ENCODE measurements at regions not wholly inside any gene's neighbourhood (a gene's known extent, or its start where the extent isn't known, plus 50 kb on each side); places are given as distances from the start of the nearest gene placed in this dataset.

DNA sequence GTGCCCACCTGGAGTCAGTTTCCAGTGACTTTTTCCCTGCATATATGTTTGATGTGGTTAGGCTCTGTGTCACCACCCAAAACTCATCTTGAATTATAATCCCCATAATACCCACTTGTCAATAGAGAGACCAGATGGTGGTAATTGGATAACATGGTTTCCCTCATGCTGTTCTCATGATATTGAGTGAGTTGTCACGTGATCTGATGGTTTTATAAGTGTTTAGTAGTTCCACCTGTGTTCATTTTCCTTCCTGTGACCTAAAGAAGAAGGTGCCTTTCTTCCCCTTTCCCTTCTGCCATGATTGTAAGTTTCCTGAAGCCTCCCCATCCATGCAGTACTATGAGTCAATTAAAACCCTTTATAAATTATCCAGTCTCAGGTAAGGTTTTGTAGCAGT lies 740.9 kb downstream of the ARAP2 start:
- no peak overlapping the region for H3K27ac ChIP-seq (ENCODE audit: low read length)
- ChIA-PET CTCF (no interaction called here), POLR2A (no interaction called here)
- ATAC-seq (no peak), DNase-seq (ENCODE audit: low read depth, low spot score) (no peak)
- in situ Hi-C loops (cut with HindIII; ENCODE audit: low pct_unique_long_range_greater_than_20kb, low sequenced_read_pairs) (no loop called here), intact Hi-C loops (cut with micrococcal nuclease; ENCODE audit: unreplicated experiment) (no loop called here)
- H3K4me1 ChIP-seq (ENCODE audit: control insufficient read depth, insufficient read depth, low read length) = no peaks in the 10 kb centered on the region
- no peaks in the 10 kb centered on the region for H3K27me3 ChIP-seq (ENCODE audit: control insufficient read depth, insufficient read depth, low read length)
- H3K36me3 ChIP-seq (ENCODE audit: control insufficient read depth, insufficient read depth, low read length) = no peaks in the 10 kb centered on the region
- no peak overlapping the region for H3K4me3 ChIP-seq (ENCODE audit: low read depth in 2 of 2, low read length in 2 of 2)
- BruUV-seq (replicated peaks) = no TSS peak
- no peaks in the 10 kb centered on the region for H3K9me3 ChIP-seq (ENCODE audit: control insufficient read depth, insufficient read depth, low read depth, low read length)
- TF ChIP-seq TCF7L2 (IDR thresholded peaks at IDR 0.05; ENCODE audit: low read depth, low read length) (no peak), POLR2AphosphoS5 (IDR thresholded peaks at IDR 0.05; ENCODE audit: low read depth, low read length) (no peak), SIN3A (IDR thresholded peaks at IDR 0.05; ENCODE audit: borderline replicate concordance, insufficient read depth, low read depth, low read length) (no peak)
- TF ChIP-seq, protein P1, sequence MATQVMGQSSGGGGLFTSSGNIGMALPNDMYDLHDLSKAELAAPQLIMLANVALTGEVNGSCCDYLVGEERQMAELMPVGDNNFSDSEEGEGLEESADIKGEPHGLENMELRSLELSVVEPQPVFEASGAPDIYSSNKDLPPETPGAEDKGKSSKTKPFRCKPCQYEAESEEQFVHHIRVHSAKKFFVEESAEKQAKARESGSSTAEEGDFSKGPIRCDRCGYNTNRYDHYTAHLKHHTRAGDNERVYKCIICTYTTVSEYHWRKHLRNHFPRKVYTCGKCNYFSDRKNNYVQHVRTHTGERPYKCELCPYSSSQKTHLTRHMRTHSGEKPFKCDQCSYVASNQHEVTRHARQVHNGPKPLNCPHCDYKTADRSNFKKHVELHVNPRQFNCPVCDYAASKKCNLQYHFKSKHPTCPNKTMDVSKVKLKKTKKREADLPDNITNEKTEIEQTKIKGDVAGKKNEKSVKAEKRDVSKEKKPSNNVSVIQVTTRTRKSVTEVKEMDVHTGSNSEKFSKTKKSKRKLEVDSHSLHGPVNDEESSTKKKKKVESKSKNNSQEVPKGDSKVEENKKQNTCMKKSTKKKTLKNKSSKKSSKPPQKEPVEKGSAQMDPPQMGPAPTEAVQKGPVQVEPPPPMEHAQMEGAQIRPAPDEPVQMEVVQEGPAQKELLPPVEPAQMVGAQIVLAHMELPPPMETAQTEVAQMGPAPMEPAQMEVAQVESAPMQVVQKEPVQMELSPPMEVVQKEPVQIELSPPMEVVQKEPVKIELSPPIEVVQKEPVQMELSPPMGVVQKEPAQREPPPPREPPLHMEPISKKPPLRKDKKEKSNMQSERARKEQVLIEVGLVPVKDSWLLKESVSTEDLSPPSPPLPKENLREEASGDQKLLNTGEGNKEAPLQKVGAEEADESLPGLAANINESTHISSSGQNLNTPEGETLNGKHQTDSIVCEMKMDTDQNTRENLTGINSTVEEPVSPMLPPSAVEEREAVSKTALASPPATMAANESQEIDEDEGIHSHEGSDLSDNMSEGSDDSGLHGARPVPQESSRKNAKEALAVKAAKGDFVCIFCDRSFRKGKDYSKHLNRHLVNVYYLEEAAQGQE (IDR thresholded peaks at IDR 0.05; ENCODE audit: insufficient read depth in 1 of 2, low read depth in 2 of 2, low read length in 1 of 2) = no peak
- TF ChIP-seq, protein P2, sequence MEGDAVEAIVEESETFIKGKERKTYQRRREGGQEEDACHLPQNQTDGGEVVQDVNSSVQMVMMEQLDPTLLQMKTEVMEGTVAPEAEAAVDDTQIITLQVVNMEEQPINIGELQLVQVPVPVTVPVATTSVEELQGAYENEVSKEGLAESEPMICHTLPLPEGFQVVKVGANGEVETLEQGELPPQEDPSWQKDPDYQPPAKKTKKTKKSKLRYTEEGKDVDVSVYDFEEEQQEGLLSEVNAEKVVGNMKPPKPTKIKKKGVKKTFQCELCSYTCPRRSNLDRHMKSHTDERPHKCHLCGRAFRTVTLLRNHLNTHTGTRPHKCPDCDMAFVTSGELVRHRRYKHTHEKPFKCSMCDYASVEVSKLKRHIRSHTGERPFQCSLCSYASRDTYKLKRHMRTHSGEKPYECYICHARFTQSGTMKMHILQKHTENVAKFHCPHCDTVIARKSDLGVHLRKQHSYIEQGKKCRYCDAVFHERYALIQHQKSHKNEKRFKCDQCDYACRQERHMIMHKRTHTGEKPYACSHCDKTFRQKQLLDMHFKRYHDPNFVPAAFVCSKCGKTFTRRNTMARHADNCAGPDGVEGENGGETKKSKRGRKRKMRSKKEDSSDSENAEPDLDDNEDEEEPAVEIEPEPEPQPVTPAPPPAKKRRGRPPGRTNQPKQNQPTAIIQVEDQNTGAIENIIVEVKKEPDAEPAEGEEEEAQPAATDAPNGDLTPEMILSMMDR (IDR thresholded peaks at IDR 0.05) = no peak

DNA sequence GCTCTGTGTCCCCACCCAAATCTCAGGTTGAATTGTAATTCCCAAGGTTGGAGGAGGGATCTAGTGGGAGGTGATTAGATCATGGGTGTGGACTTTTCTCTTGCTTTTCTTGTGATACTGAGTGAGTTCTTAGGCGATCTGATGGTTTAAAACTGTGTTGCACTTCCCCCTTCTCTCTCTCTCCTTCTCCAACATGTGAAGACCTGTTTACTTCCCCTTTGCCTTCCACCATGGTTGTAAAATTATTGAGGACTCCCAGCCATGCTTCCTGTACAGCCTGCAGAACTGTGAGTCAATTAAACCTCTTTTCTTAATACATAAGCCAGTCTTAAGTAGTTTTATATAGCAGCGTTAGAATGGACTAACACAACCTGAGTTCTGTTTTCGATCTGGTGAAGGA lies 738.2 kb downstream of the ARAP2 start:
- POLR2A ChIA-PET = no interaction called here
- no peak overlapping the region for H3K4me3 ChIP-seq (ENCODE audit: low read depth in 2 of 2, low read length in 2 of 2)
- H3K4me1 ChIP-seq (ENCODE audit: control insufficient read depth, insufficient read depth, low read length) = no peaks in the 10 kb centered on the region
- CTCF ChIA-PET = no interaction called here
- BruUV-seq (replicated peaks) = no TSS peak
- ATAC-seq (no peak), DNase-seq (ENCODE audit: low read depth, low spot score) (no peak)
- H3K27ac ChIP-seq (ENCODE audit: low read length) = no peak overlapping the region
- TF ChIP-seq, protein P2 (IDR thresholded peaks at IDR 0.05) = no peak
- TF ChIP-seq SIN3A (IDR thresholded peaks at IDR 0.05; ENCODE audit: borderline replicate concordance, insufficient read depth, low read depth, low read length) (no peak), TCF7L2 (IDR thresholded peaks at IDR 0.05; ENCODE audit: low read depth, low read length) (no peak)
- no peaks in the 10 kb centered on the region for H3K36me3 ChIP-seq (ENCODE audit: control insufficient read depth, insufficient read depth, low read length)
- in situ Hi-C loops (cut with HindIII; ENCODE audit: low pct_unique_long_range_greater_than_20kb, low sequenced_read_pairs) = no loop called here
- no peaks in the 10 kb centered on the region for H3K9me3 ChIP-seq (ENCODE audit: control insufficient read depth, insufficient read depth, low read depth, low read length)
- H3K27me3 ChIP-seq (ENCODE audit: control insufficient read depth, insufficient read depth, low read length) = no peaks in the 10 kb centered on the region
- intact Hi-C loops (cut with micrococcal nuclease; ENCODE audit: unreplicated experiment) = no loop called here

DNA sequence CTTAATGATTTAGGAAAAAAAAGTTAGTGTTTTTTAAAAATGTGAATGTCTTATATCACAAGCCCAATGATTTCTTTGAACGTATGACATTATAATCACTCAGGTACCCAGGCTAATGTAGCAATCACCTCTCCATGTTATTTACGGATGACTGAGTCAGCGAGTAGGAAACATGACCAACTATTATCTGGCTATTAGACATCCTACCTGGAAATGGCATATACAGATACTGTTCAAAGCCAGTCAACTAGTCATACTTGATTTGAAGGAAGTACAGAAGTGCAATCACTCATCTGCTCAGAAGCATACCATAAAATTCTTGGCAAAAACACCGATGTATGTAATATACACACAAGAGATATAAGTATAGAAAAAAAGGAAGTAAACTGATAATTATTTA lies 732.5 kb downstream of the ARAP2 start:
- H3K27ac ChIP-seq (ENCODE audit: low read length) = no peak overlapping the region
- intact Hi-C loops (cut with micrococcal nuclease; ENCODE audit: unreplicated experiment) (no loop called here), in situ Hi-C loops (cut with HindIII; ENCODE audit: low pct_unique_long_range_greater_than_20kb, low sequenced_read_pairs) (no loop called here)
- H3K9me3 ChIP-seq (ENCODE audit: control insufficient read depth, insufficient read depth, low read depth, low read length) = no peaks in the 10 kb centered on the region
- ATAC-seq = no peak
- no peaks in the 10 kb centered on the region for H3K27me3 ChIP-seq (ENCODE audit: control insufficient read depth, insufficient read depth, low read length)
- no peak overlapping the region for H3K4me3 ChIP-seq (ENCODE audit: low read depth in 2 of 2, low read length in 2 of 2)
- no peaks in the 10 kb centered on the region for H3K4me1 ChIP-seq (ENCODE audit: control insufficient read depth, insufficient read depth, low read length)
- no peaks in the 10 kb centered on the region for H3K36me3 ChIP-seq (ENCODE audit: control insufficient read depth, insufficient read depth, low read length)
- TF ChIP-seq, protein P2 (IDR thresholded peaks at IDR 0.05) = no peak
- TF ChIP-seq TCF7L2 (IDR thresholded peaks at IDR 0.05; ENCODE audit: low read depth, low read length) = no peak
- TF ChIP-seq, protein P1 (IDR thresholded peaks at IDR 0.05; ENCODE audit: insufficient read depth in 1 of 2, low read depth in 2 of 2, low read length in 1 of 2) = no peak
- TF ChIP-seq POLR2AphosphoS5 (IDR thresholded peaks at IDR 0.05; ENCODE audit: low read depth, low read length) = no peak
- TF ChIP-seq SIN3A (IDR thresholded peaks at IDR 0.05; ENCODE audit: borderline replicate concordance, insufficient read depth, low read depth, low read length) = no peak
- BruUV-seq (replicated peaks) = no TSS peak
- ChIA-PET CTCF (no interaction called here), POLR2A (no interaction called here)
- no peak for DNase-seq (ENCODE audit: low read depth, low spot score)

Measured in Panc1 (cell line).